SK-N-DZ (cell line): ENCODE measurements at regions not wholly inside any gene's neighbourhood (a gene's known extent, or its start where the extent isn't known, plus 50 kb on each side); places are given as distances from the start of the nearest gene placed in this dataset.
A peak's percentile ranks its signal among the peaks of the same experiment; 100 is the strongest.
"Not testable (repeated sequence)": the region's sequence is repeated elsewhere in the genome, so short reads cannot be mapped to it uniquely, and the experiment has no call there.

Experiments used
- DNase-seq: peaks from one replicate; pipeline ENCODE4 v3.0.0-alpha.2; 2015; ENCODE audit warnings: low spot score

DNA sequence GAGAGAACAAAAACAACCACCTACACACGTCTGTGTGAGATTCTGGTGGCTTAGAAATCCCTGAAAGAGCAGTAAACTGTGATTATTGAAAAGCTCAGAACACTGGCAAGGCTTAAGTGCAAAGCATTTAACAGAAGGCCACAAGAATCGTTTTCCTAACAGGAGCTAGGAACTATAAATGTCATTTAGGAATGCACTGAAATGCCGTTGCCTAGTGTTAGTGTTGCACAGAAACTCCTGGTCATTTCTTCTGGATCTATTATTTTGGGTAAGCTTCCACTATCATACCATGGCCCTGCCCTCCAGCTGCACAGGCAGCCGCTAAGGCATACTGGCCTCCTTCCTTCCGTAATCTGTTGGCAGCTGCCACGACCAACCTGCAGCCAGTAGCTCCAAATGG is 923.2 kb downstream of the NLGN4X start:
- no peak for DNase-seq

DNA sequence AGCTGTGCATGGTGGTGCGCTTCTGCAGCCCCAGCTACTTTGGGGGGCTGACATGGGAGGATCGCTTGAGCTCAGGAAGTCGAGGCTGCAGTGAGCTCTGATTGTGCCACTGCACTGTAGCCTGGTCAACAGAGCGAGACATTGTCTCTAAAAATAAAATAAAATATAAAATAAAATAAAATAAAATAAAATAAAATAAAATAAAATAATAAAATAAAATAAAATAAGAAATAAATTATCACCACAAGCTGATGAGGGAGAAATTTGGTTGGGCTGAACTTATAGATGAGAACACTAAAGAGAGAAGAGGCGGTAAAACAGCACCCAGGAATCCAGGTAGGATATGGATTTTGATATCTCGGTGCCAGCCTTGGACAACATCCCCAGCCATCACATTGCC is 933.7 kb downstream of the NLGN4X start:
- DNase-seq = no peak

DNA sequence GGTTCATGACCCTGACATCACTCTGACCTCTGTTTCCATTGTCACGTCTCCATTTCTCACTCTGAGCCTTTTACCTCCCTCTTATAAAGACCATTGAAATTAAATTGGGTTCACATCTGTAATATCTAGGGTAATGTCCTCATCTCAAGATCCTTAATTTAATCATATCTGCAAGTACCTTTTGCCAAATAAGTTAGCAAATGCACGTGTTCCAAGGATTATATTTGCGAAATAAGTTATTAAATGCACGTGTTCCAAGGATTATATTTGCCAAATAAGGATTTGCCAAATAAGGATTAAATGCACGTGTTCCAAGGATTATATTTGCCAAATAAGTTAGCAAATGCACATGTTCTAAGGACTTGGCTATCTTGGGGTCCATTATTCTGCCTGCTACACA is 938.0 kb downstream of the NLGN4X start:
- DNase-seq = no peak

DNA sequence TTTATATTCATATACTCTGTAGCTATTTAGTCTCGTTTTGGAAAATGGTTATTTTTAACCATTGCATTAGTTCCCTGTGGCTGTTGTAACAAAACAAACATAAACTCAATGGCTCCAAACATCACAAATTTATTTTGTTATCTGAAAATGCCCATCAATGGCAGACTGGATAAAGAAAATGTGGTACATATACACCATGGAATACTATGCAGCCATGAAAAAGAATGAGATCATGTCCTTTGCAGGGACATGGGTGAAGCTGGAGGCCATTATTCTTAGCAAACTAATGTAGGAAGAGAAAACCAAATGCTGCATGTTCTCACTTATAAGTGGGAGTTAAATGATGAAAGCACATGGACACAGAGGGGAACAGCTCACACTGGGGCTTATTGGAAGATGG is 938.7 kb downstream of the NLGN4X start:
- not testable (repeated sequence) for DNase-seq

DNA sequence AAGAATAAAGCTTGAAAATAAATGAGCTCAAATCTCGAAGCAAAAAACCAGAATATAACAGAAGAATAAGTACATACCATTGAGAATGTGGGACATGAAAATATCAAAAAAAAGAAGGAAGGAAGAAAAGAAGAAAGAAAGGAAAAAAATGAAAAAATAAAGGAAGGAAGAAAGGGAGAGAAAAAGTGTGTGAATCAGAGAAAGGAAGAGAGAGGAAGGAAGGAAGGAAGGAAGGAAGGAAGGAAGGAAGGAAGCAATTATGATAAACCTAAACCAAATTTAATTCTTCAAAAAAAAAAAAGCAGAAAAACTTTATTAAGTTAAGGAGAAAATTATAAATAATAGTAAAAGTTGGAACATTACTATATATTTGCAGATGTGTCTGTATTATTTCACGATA is 949.8 kb downstream of the NLGN4X start:
- DNase-seq = no peak

DNA sequence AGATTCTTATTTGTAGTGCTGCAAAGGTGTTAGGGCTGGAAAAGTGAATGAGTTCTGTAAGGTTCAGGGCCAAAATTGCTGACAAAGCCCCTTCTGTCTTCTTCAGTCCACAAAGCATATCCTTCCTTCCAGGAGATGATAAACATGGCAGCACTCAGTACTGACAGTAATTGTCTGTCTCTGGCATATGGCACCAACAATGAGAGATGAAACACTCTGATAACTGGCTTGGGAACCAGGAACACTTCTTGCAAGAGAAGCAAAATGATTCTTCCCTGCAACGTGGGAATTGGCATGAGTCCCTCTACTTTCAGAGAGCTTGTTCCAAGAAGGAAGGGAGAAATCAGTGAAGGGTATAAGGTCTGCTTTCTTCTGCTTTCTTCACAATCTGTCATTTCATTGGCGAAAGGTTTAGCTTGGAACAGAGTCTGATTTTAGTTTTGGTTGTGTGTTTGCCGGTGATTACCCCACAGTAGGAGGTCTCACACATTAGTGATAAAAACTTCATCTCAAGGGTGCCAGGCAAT is 963.3 kb downstream of the NLGN4X start:
- peak; percentile 88 for DNase-seq

DNA sequence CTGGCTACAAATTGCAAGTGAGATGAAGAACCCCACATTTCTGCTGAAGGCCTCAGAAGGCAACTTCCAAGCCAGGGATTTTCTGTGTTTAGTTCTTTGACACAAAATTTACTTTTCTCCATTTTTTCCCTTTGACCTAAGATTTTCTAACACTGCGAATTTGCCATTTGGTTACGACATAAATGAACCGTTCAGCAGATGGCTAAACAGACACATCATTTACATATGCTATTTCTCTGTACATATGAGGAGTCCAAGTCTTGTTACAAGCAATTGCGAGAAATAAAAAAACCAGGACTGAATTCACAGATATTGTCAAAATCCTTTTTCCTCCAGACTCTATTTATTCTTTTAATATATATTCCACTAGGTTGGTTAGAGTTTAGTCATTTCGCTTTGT is 978.6 kb downstream of the NLGN4X start:
- DNase-seq = no peak

DNA sequence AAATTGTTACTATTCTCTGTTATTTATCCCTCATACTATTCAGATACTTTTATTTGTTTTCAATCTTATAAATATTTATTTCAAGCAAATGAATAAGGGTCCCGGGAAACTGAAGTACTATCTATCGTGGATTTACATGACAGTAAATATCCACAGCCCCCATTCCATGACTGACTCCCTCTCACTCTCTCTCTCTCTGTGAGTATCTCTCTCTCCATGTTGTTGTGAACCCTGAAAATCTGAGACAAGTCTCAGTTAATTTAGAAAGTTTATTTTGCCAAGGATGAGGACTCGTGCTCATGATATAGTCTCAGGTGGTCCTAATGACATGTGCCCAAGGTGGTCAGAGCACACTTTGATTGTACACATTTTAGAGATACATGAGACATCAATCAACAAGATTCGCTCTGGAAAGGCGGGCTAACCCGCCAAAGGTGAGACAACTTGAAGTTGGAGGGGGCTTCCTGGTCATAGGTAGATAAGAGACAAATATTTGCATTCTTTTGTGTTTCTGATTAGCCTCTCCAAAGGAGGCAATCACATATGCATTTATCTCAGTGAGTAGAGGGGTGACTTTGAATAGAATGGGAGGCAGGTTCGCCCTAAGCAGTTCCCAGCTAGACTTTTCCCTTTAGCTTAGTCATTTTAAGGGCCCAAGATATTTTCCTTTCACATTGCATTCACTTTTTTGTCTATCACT is 986.4 kb downstream of the NLGN4X start:
- no peak for DNase-seq

DNA sequence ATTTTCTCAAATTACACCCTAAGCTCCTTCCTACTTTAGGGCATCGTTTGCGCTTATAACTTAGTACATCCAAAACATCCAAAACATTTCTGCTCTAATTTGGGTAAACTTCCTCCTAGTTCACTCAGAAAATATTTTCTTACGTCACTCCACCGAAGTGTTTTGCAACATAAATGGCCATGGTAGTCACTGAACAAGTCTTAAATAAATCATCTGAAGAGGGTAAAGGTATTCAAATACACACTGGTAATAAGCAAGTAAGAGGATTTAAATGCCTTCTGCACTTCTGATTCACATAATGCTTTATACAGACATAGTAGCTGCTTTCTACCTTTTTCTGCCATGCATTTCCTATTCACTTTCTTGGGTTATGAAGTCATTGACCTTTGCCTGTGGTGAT is 991.9 kb downstream of the NLGN4X start:
- no peak for DNase-seq

DNA sequence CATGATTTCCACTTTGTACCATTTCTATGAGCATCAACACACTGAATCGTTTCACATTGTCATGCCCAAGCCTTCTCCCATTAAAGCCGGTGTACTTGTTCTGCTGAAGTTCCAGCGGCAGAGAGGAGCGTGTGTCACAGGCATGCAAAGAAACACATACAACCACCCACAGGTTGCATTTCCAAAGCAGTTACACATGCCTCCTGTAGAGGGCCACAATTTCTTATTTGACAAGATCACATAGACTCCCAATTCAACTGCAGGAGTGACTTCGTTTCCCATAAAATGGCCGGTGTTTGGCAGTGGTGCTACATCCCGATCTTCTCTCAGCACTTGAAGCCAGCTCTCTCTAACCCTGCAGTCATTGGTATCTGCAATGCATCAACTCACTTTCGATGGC is 992.6 kb downstream of the NLGN4X start:
- DNase-seq = peak; percentile 34

DNA sequence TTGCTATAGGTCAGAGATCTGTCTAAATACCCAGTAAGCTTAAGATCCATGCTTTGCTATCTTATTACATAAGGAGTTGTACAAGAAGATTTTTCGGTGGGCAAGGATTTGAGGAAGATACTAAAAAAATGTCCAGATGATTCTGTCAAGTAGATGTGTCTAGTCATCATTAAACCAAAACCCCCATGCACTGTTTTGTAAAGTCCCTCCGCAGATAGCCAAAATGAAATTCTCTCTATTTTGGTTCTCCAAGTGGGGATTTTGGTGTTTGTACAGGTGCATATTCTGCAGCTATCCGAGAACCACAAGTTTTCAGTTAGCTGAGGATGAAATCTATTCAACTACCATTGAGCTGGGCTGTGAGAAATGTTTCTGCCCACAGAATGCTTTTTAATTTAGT is 994.8 kb downstream of the NLGN4X start:
- no peak for DNase-seq

DNA sequence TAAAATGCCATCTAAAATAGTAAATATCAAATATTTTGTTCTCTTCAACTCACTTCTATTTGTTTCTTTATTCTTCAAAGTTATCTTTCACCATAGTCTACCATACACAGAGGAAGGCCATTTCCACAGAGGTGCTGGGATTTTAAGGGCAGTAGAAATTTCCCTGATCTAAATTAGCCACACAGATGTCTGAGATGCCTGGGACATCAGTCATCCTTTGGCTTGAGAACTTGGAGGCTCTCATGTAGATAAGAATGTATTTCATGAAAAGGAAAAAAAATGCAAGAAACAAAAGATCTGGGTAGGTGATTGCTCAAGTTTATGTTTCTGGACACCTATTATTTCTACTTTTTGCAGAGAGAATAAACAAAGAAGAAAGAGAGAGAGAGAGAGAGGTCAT is 1008.2 kb downstream of the NLGN4X start:
- DNase-seq = no peak

DNA sequence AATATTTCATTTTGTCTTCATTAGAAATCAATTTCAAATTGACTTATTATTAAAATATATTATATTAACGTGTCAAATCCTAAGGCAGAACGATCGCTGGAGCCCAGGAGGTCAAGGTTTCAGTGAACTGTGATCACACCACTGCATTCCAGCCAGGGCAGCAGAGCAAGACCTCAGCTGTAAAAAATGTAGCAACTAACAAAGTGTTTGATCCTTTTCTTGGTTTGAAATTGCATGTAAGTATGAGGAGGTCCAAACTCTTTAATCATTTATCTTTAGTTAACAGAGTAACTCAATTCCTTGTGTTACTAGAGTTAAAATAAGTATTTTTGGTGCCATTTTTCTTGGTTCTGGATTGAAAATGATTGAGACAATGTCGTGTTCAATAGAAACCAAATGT is 1033.9 kb downstream of the NLGN4X start:
- no peak for DNase-seq

DNA sequence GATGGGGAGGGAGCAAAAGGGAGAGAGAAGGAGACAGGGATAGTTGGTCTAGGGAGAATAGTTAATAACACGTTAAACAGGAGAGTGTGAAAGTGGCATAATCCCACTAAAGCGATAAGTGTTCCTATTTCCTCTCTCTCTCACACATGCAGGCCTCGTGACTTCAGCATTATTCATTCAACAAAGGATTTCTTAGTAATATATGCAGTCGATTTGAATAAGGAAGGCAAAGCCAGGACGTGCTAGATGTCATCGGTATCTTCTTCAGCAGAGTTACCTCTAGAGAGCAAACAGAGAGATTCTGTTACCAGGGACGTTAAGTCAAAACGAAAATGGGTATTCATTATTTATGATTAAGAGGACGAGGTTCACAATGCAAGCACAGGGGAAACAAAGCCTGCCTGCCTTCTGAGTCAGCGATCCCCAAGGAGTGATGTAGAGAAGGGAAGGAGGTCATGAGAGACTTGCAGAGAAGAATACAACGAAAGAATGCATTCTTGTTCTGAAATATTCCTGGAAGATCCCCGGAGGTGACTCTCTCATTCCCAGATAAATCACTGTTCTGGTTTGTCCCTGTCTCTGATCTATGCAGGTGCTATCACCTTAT is 1048.4 kb downstream of the NLGN4X start:
- DNase-seq = no peak

DNA sequence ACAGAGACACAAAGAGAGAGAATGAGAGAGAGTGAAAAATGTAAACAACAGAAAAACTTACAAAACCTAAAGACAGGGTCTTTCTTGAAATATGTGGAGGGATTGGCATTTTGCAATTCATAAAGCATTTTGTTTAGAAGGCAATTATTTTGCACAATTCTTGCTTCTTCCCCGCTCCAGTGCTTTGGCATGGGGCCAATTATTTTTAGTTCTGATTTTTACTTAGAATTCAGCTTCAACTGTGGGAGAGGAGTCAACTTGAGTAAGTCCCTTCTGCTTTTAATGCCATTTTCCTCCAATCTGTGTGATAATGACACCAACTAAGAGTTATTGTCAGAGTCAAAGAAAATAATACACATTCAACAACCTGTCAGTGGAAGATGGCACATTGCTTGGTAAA is 1051.9 kb downstream of the NLGN4X start:
- no peak for DNase-seq

DNA sequence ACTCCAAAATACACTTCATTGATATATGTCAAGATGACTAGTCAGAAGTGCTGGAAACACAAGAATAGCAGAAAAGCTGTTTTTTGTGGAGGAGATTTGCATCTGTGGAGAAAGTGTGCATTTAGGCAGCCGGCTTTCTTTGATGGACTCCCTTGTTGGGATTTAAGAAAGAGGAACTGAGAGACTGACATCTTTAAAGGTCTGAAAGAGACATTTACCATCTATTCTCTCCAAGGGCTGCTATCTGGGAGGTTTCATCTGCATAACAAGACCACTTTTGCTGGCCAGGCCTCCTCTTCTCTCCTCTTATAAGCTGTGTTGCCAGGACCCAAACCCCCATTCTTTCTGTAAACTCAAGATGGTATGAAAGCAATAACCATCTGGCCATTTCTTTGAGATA is 1065.0 kb downstream of the NLGN4X start:
- no peak for DNase-seq

DNA sequence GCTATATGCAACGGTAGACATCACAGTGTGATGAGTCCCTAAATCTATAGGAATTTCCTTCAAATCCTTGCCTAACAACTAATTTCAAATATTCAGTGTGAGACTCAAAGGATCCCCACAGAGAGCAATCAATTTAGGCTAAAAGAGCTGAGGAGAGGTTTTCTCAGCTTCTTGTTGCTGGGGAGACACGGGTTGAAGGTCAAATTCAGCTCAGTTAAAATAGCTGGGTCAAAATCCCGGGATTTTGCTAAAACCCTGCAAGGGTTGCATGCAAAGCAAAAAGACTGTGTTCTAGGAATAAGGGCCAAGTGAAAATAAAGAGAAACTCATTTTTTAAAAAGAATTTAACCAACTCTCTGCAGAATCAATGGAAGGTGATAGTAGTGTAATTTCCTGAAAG is 1073.4 kb downstream of the NLGN4X start:
- DNase-seq = no peak

DNA sequence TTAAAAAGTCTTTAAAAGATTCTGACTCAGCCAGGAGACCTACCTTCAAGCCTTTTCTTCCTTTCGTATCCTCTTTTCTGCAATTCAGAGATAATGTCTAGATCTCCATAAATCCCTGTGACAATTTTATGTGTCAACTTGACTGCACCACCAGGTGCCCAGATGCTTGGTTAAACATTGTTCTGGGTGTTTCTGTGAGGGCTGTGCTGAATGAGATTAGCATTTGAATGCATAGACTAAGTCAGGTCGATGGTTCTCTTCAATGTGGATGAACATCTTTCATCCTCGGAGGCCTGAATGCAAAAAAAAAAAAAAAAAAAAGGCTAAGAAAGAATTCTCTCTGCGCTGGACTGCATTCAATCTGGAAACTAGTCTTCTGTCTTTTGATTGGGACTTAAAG is 1082.7 kb downstream of the NLGN4X start:
- DNase-seq = no peak

DNA sequence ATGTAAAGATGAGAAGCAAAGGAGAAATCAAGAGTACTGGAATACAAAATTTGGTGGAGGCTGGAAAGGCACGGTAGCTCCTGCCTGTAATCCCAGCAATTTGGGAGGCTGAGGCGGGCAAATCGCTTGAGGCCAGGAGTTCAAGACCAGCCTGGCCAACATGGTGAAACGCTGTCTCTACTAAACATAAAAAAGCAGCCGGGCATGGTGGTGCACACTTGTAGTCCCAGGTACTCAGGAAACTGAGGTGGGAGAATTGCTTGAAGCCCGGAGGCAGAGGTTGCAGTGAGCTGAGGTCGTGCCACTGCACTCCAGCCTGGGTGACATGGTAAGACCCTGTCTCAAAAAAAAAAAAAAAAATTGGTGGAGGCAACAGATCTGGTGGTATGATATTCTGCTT is 1086.0 kb downstream of the NLGN4X start:
- DNase-seq = no peak

DNA sequence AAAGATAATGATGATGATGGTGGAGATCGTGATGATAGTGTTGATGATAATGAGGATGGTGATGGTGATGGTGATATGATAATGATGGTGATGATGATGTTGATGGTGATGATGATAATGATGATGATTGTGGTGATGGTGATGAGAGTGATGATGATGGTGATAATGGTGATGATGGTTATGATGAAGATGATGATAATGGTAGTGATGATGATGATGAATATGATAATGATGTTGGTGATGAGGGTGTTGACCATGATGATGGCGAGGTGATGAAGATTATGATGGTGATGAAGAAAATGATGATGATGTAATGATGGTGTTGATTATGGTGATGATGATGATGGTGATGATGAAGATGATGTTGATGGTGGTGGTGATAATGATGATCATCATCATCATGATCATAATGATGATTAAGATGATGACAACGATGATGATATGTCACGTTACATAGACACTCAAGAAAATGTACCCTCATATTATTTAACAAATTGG is 1106.4 kb downstream of the NLGN4X start:
- no peak for DNase-seq

DNA sequence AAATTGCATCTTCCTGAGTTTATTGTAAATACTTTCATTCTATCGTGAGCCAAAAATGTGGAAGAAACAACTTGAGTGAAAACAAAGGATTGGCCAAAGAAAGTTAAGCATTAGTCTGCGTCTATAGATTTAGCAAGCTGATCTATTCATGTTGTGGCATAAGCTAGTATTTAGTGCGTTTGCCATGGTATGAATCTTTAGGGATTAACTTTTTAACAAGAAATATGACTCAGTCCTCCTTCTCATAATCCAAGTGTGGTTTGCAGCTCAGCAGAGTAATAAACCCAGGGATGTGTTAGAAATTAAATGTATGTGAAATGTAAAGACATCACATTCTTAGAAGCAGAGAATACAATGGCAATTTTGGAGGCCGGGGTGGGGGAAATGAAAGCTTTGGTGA is 1110.9 kb downstream of the NLGN4X start:
- DNase-seq = no peak

DNA sequence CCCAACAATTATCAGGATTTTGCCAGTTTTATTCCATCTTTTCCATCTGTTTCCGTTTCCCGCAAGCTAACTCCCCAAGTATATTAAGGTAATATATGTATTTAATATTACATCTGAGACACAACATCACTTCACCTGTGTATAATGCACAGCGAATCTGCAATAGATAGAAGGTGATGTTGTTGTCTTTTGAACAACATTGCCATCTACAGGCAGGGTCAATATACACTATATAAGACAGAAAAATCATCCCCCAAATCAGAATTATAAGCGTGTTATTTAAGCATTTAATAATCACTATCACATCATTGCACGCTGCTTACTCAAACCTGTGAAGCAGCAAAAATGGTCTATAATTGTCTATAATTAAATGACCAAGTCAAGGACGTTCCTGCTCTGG is 1115.5 kb downstream of the NLGN4X start:
- DNase-seq = peak; percentile 9

DNA sequence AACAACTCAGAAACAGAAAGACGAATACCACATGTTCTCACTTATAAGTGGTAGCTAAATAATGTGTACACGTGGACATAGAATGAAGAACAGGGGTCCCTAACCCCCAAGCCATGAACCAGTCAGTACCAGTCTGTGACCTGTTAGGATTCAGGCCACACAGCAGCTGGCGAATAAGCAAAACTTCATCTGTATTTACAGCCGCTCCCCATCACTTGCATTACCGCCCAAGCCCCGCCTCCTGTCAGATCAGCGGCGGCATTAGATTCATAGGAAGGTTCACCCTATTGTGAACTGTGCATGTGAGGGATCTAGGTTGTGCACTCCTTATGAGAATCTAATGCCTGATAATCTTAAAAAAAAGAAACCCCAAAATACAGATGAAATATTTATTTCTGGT is 1128.7 kb downstream of the NLGN4X start:
- DNase-seq = no peak
